Body of pancreas (tissue), 4 donors: ENCODE measurements at regions not wholly inside any gene's neighbourhood (a gene's known extent, or its start where the extent isn't known, plus 50 kb on each side); places are given as distances from the start of the nearest gene placed in this dataset.

Experiments used
- ATAC-seq: fragments of 150-250 bp; one replicate; pipeline ENCODE4 v1.9.1; 2016
- DNase-seq, 4 donors: peaks; one replicate each; pipeline ENCODE4 v3.0.0-alpha.2; 2019
- H3K27ac ChIP-seq, 4 donors: fragments of 200-600 bp; sonication (generic); 1 replicate in 3 of 4; 2 replicates in 1 of 4; pipeline versions ENCODE4 v1.5.1 to v1.6.1; 2016 to 2019; ENCODE audit warnings: mild to moderate bottlenecking in 1 of 4, mixed read lengths in 1 of 4, moderate library complexity in 1 of 4
- H3K27me3 ChIP-seq, 2 donors: fragments of 200-600 bp; sonication (generic); one replicate each; pipeline ENCODE4 v1.6.0; 2016; ENCODE audit warnings: mild to moderate bottlenecking in 1 of 2
- H3K36me3 ChIP-seq, 2 donors: fragments of 200-600 bp; sonication (generic); replicated peaks in 1 of 2; 2 replicates each; pipeline ENCODE4 v1.5.1; 2016; ENCODE audit warnings: low read depth in 2 of 2; ENCODE audit not compliant: insufficient read depth in 1 of 2
- H3K4me1 ChIP-seq: fragments of 200-600 bp; sonication (generic); one replicate; pipeline ENCODE4 v1.6.0; 2016
- H3K4me3 ChIP-seq, 2 donors: fragments of 200-600 bp; sonication (generic); 1 replicate in 1 of 2; 2 replicates in 1 of 2; pipeline ENCODE4 v1.5.1; 2016 to 2019
- H3K9me3 ChIP-seq, 3 donors: fragments of 200-600 bp; sonication (generic); 1 replicate in 2 of 3; 2 replicates in 1 of 3; pipeline ENCODE4 v1.5.1; 2016
- POLR2A ChIP-seq, 3 donors: fragments of 450-650 bp; IDR thresholded peaks; one replicate each; pipeline ENCODE4 v1.6.1; 2016; ENCODE audit warnings: antibody characterized with exemption in 3 of 3, mild to moderate bottlenecking in 2 of 3
- WGBS, 2 donors: methylation state at CpG; one replicate each; pipeline ENCODE4 v1.1.5; 2017; 5-methylcytosine and 5-hydroxymethylcytosine counted together
- intact Hi-C: fragments of 100-400 bp; cut with DNase I; formaldehyde crosslinking; loops from one replicate; pipeline ENCODE4 v1.15.1; 2023
- TF ChIP-seq, protein P1 (sequence below), 7 experiments: fragments of 450-650 bp in 4 of 7; fragments of 200-600 bp in 3 of 7; sonication (generic) in 3 of 7; IDR thresholded peaks; one replicate each; pipeline ENCODE4 v1.5.1; 2016 to 2019; ENCODE audit warnings: antibody characterized with exemption in 7 of 7

DNA sequence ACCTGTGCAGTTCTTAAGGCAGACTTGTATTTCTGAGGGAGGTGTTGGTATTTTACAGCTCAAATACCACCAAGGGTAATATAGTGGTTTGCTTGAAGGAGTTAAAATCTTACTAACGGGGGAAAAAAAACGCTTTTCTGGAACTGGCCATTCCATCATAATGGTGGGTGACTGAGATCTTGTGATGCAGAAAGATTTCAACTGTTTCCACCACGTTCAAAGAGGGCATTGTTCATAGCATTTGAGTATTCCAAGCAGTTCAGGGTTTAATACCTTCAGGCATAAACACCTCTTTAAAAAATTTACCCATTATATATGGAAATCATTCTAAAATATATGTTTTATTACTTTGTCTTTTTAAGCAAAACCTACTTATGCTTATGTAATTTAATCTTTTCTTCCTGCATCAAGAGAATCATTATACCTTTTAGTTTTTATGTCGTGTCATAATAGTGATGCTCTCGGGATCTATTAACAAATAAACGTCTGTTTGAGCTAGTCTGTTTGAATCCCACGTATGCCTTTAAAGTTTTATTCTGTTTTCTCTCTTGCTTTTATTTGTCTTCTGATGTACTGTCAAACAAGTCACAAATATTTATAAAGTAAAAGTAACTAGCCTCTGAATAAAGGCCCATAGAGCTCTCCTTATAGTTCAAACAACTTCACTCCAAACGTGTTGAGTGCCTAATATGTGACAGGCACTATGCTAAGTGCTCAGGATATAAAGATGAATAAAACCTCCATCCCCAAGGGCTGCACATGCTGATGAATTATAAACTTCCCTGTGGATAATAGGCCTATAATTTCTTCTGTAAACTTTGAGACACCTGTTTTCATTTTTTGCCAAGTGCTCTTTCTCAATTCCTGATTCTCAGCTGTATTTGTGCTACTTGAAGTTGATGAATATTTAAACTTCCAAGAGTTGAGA is 298.8 kb upstream of the FERMT1 start:
- intact Hi-C loops = no loop called here
- Histone ChIP-seq H3K4me1 (no peaks in the 10 kb centered on the region), H3K27me3 (no peaks in the 10 kb centered on the region), H3K36me3 (no peaks in the 10 kb centered on the region), H3K4me3 (no peak overlapping the region), H3K9me3 (no peaks in the 10 kb centered on the region), H3K27ac (no peak overlapping the region)
- ATAC-seq = no peak
- DNase-seq = no peak
- TF ChIP-seq, protein P1, sequence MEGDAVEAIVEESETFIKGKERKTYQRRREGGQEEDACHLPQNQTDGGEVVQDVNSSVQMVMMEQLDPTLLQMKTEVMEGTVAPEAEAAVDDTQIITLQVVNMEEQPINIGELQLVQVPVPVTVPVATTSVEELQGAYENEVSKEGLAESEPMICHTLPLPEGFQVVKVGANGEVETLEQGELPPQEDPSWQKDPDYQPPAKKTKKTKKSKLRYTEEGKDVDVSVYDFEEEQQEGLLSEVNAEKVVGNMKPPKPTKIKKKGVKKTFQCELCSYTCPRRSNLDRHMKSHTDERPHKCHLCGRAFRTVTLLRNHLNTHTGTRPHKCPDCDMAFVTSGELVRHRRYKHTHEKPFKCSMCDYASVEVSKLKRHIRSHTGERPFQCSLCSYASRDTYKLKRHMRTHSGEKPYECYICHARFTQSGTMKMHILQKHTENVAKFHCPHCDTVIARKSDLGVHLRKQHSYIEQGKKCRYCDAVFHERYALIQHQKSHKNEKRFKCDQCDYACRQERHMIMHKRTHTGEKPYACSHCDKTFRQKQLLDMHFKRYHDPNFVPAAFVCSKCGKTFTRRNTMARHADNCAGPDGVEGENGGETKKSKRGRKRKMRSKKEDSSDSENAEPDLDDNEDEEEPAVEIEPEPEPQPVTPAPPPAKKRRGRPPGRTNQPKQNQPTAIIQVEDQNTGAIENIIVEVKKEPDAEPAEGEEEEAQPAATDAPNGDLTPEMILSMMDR (IDR thresholded peaks at IDR 0.05) = no peak
- no peak for TF ChIP-seq POLR2A (IDR thresholded peaks at IDR 0.05)
- 45 to 51% methylated on average over 8 of the region's 8 CpGs for WGBS, 2 donors

GRCh38 chr20:6420336-6420735 is 297.5 kb upstream of the FERMT1 start:
- Histone ChIP-seq H3K4me1 (no peaks in the 10 kb centered on the region), H3K9me3 (no peaks in the 10 kb centered on the region), H3K27me3 (no peaks in the 10 kb centered on the region), H3K4me3 (no peak overlapping the region), H3K36me3 (no peaks in the 10 kb centered on the region), H3K27ac (no peak overlapping the region)
- ATAC-seq (no peak), DNase-seq (no peak)
- 28 to 30% methylated on average over 1 of the region's 1 CpG for WGBS, 2 donors
- no peak for TF ChIP-seq POLR2A (IDR thresholded peaks at IDR 0.05)
- TF ChIP-seq, protein P1 (IDR thresholded peaks at IDR 0.05) = no peak
- intact Hi-C loops = no loop called here

DNA sequence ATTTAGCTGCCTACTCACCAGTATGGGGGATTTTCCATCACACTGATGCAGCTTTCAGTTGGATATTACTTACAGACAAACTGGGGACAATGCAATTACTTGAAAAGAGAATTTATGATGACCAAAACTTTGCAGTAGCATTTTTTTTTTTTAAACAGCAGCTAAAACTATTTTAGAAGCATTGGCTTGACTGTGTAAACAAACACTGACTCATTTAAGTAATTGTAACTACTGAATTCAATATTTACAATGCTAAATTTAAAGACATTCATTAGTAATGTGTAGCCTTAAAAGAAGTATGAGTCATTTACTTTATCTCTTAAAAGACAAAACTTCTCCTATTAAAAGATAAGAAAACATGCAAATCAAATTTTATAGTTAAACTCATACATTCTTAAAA is 295.9 kb upstream of the FERMT1 start:
- no peaks in the 10 kb centered on the region for H3K9me3 ChIP-seq
- H3K27ac ChIP-seq = no peak overlapping the region
- H3K4me1 ChIP-seq = no peaks in the 10 kb centered on the region
- no peaks in the 10 kb centered on the region for H3K27me3 ChIP-seq
- no peaks in the 10 kb centered on the region for H3K36me3 ChIP-seq
- ATAC-seq (no peak), DNase-seq (no peak)
- H3K4me3 ChIP-seq = no peak overlapping the region
- TF ChIP-seq POLR2A (IDR thresholded peaks at IDR 0.05) = no peak
- TF ChIP-seq, protein P1 (IDR thresholded peaks at IDR 0.05) = no peak
- intact Hi-C loops = no loop called here

- TF ChIP-seq, protein P1 (IDR thresholded peaks at IDR 0.05) = no peak
- no peak for TF ChIP-seq POLR2A (IDR thresholded peaks at IDR 0.05)
- H3K27me3 ChIP-seq = no peaks in the 10 kb centered on the region
- 47 to 63% methylated on average over 2 of the region's 2 CpGs for WGBS, 2 donors
- no peak overlapping the region for H3K27ac ChIP-seq
- DNase-seq (peak in 1 of 4 donors; percentile 7), ATAC-seq (no peak)
- no peak overlapping the region for H3K4me3 ChIP-seq
- no peaks in the 10 kb centered on the region for H3K36me3 ChIP-seq
- H3K4me1 ChIP-seq = no peaks in the 10 kb centered on the region
- intact Hi-C loops = no loop called here
- no peaks in the 10 kb centered on the region for H3K9me3 ChIP-seq
Measured at GRCh38 chr20:6416371-6416770, 293.5 kb upstream of the FERMT1 start.

GRCh38 chr20:6411651-6412050 is 288.8 kb upstream of the FERMT1 start:
- no peaks in the 10 kb centered on the region for H3K27me3 ChIP-seq
- 43 to 65% methylated on average over 2 of the region's 2 CpGs for WGBS, 2 donors
- H3K36me3 ChIP-seq = no peaks in the 10 kb centered on the region
- intact Hi-C loops = no loop called here
- TF ChIP-seq, protein P1 (IDR thresholded peaks at IDR 0.05) = no peak
- TF ChIP-seq POLR2A (IDR thresholded peaks at IDR 0.05) = no peak
- H3K27ac ChIP-seq = no peak overlapping the region
- H3K4me1 ChIP-seq = no peaks in the 10 kb centered on the region
- no peak overlapping the region for H3K4me3 ChIP-seq
- no peak for DNase-seq
- no peak for ATAC-seq
- no peaks in the 10 kb centered on the region for H3K9me3 ChIP-seq
